Uterus (tissue), 3 donors: ENCODE measurements at regions not wholly inside any gene's neighbourhood (a gene's known extent, or its start where the extent isn't known, plus 50 kb on each side); places are given as distances from the start of the nearest gene placed in this dataset.

ENCODE experiments used
- DNase-seq, 2 donors: peaks; one replicate each; pipeline ENCODE4 v3.0.0-alpha.2; 2019 to 2020
- H3K27ac ChIP-seq, 2 donors: fragments of 200-600 bp; sonication (generic); 1 replicate in 1 of 2; 2 replicates in 1 of 2; pipeline ENCODE4 v1.5.1; 2016 to 2018
- H3K27me3 ChIP-seq, 2 donors: fragments of 200-600 bp; sonication (generic); one replicate each; pipeline ENCODE4 v1.5.1; 2018 to 2019; ENCODE audit warnings: control low read depth in 1 of 2
- H3K36me3 ChIP-seq, 2 donors: fragments of 200-600 bp; sonication (generic); one replicate each; pipeline ENCODE4 v1.5.1; 2019; ENCODE audit warnings: control low read depth in 1 of 2
- H3K4me1 ChIP-seq, 2 donors: fragments of 200-600 bp; sonication (generic); one replicate each; pipeline ENCODE4 v1.5.1; 2018 to 2019; ENCODE audit warnings: control low read depth in 1 of 2
- H3K4me3 ChIP-seq, 2 donors: fragments of 200-600 bp; sonication (generic); 1 replicate in 1 of 2; 2 replicates in 1 of 2; pipeline ENCODE4 v1.5.1; 2018 to 2019; ENCODE audit warnings: mild to moderate bottlenecking in 1 of 2
- H3K9me3 ChIP-seq, 2 donors: fragments of 200-600 bp; sonication (generic); one replicate each; pipeline ENCODE4 v1.5.1; 2019; ENCODE audit warnings: control low read depth in 1 of 2
- POLR2A ChIP-seq, 2 donors: fragments of 450-650 bp; IDR thresholded peaks; one replicate each; pipeline ENCODE4 v1.6.1; 2016; ENCODE audit warnings: antibody characterized with exemption in 2 of 2, mild to moderate bottlenecking in 1 of 2, moderate library complexity in 1 of 2
- intact Hi-C: fragments of 100-400 bp; cut with DNase I; formaldehyde crosslinking; loops from one replicate; pipeline ENCODE4 v1.15.1; 2023; ENCODE audit warnings: low total_unique reads
- TF ChIP-seq, protein P1 (sequence below), 4 experiments: fragments of 200-600 bp in 2 of 4; fragments of 450-650 bp in 2 of 4; sonication (generic) in 2 of 4; IDR thresholded peaks; one replicate each; pipeline ENCODE4 v1.5.1; 2016 to 2019; ENCODE audit warnings: antibody characterized with exemption in 4 of 4, mild to moderate bottlenecking in 2 of 4, moderate library complexity in 1 of 4
- donor health status: DM: yes; HTN: yes; CAD: no.

GRCh38 chr2:6216234-6216633 is 524.0 kb downstream of the SOX11 start:
- no peak for DNase-seq
- TF ChIP-seq POLR2A (IDR thresholded peaks at IDR 0.05), result no peak
- TF ChIP-seq, protein P1, sequence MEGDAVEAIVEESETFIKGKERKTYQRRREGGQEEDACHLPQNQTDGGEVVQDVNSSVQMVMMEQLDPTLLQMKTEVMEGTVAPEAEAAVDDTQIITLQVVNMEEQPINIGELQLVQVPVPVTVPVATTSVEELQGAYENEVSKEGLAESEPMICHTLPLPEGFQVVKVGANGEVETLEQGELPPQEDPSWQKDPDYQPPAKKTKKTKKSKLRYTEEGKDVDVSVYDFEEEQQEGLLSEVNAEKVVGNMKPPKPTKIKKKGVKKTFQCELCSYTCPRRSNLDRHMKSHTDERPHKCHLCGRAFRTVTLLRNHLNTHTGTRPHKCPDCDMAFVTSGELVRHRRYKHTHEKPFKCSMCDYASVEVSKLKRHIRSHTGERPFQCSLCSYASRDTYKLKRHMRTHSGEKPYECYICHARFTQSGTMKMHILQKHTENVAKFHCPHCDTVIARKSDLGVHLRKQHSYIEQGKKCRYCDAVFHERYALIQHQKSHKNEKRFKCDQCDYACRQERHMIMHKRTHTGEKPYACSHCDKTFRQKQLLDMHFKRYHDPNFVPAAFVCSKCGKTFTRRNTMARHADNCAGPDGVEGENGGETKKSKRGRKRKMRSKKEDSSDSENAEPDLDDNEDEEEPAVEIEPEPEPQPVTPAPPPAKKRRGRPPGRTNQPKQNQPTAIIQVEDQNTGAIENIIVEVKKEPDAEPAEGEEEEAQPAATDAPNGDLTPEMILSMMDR (IDR thresholded peaks at IDR 0.05), result no peak
- Histone ChIP-seq H3K36me3 (no peaks in the 10 kb centered on the region), H3K9me3 (no peaks in the 10 kb centered on the region), H3K27ac (no peak overlapping the region), H3K4me1 (no peaks in the 10 kb centered on the region), H3K4me3 (no peak overlapping the region), H3K27me3 (no peaks in the 10 kb centered on the region)
- intact Hi-C loops, result no loop called here

GRCh38 chr2:6218926-6219325 is 526.7 kb downstream of the SOX11 start:
- Histone ChIP-seq H3K27ac (no peak overlapping the region), H3K4me1 (no peaks in the 10 kb centered on the region), H3K4me3 (no peak overlapping the region), H3K36me3 (no peaks in the 10 kb centered on the region), H3K9me3 (no peaks in the 10 kb centered on the region), H3K27me3 (no peaks in the 10 kb centered on the region)
- DNase-seq, result no peak
- TF ChIP-seq, protein P1 (IDR thresholded peaks at IDR 0.05), result no peak
- no peak for TF ChIP-seq POLR2A (IDR thresholded peaks at IDR 0.05)
- intact Hi-C loops, result no loop called here

DNA sequence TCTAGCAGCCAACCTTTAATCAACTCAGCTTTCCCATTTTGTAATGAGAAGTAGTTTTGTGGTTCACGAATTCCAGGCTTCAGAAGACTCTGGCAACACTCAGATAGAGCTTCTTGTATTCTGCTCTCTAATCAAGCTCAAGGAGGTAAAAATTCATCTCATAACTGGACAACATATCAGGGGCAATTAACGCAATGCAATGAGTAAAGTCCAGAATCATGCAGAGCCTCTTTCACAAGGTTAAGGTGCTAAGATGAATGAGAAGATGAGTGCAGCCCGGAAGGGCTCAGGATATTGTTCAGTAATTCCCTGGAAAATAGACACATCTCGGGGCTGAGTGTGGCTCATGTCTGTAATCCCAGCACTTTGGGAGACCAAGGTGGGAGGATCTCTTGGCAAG is 527.7 kb downstream of the SOX11 start:
- Histone ChIP-seq H3K9me3 (no peaks in the 10 kb centered on the region), H3K4me3 (no peak overlapping the region), H3K4me1 (no peaks in the 10 kb centered on the region), H3K36me3 (no peaks in the 10 kb centered on the region), H3K27me3 (no peaks in the 10 kb centered on the region), H3K27ac (no peak overlapping the region)
- no peak for DNase-seq
- intact Hi-C loops, result no loop called here
- no peak for TF ChIP-seq POLR2A (IDR thresholded peaks at IDR 0.05)

GRCh38 chr2:6222296-6222695 is 530.1 kb downstream of the SOX11 start:
- H3K27me3 ChIP-seq, result no peaks in the 10 kb centered on the region
- H3K4me3 ChIP-seq, result no peak overlapping the region
- H3K36me3 ChIP-seq, result no peaks in the 10 kb centered on the region
- DNase-seq, result no peak
- no peak for TF ChIP-seq POLR2A (IDR thresholded peaks at IDR 0.05)
- TF ChIP-seq, protein P1 (IDR thresholded peaks at IDR 0.05), result no peak
- H3K4me1 ChIP-seq, result no peaks in the 10 kb centered on the region
- no peak overlapping the region for H3K27ac ChIP-seq
- intact Hi-C loops, result no loop called here
- H3K9me3 ChIP-seq, result no peaks in the 10 kb centered on the region

DNA sequence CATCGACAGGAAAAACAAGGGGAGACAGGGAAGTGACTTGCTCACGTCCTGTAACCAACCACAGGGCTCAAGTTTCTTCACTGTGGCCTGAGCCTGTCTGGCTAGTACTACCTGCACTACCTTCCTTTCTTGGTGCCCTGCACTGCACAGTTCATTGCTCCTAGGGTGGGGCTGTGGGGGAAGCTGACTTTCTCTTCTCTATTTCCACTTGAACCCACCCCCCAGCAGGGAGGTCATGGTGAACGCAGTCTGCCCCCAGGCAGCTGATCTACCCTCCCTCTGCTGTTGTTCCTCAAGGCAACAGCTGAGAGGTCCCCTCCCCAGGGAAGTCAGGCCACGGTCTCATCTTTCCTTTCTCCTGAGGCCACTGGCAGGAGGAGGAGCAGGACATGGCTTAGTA is 532.1 kb downstream of the SOX11 start:
- Histone ChIP-seq H3K4me1 (no peaks in the 10 kb centered on the region), H3K36me3 (no peaks in the 10 kb centered on the region), H3K27me3 (no peaks in the 10 kb centered on the region), H3K4me3 (no peak overlapping the region), H3K9me3 (no peaks in the 10 kb centered on the region), H3K27ac (no peak overlapping the region)
- intact Hi-C loops, result no loop called here
- no peak for DNase-seq
- TF ChIP-seq POLR2A (IDR thresholded peaks at IDR 0.05), result no peak
- TF ChIP-seq, protein P1 (IDR thresholded peaks at IDR 0.05), result no peak

GRCh38 chr2:6228251-6228650 is 536.1 kb downstream of the SOX11 start:
- no peaks in the 10 kb centered on the region for H3K4me1 ChIP-seq
- H3K27ac ChIP-seq, result no peak overlapping the region
- TF ChIP-seq POLR2A (IDR thresholded peaks at IDR 0.05), result no peak
- TF ChIP-seq, protein P1 (IDR thresholded peaks at IDR 0.05), result no peak
- no peaks in the 10 kb centered on the region for H3K9me3 ChIP-seq
- H3K4me3 ChIP-seq, result no peak overlapping the region
- H3K36me3 ChIP-seq, result no peaks in the 10 kb centered on the region
- no peaks in the 10 kb centered on the region for H3K27me3 ChIP-seq
- intact Hi-C loops, result no loop called here
- no peak for DNase-seq
